Stimulated activated CD8-positive, alpha-beta memory T cell treated with anti-CD3 and anti-CD28 coated beads, Interleukin-7, amount 100 ng/mL, for 24 hours (primary cell): ENCODE measurements at regions not wholly inside any gene's neighbourhood (a gene's known extent, or its start where the extent isn't known, plus 50 kb on each side); places are given as distances from the start of the nearest gene placed in this dataset.

Source experiments
- DNase-seq: peaks from one replicate; pipeline ENCODE4 v3.0.0-alpha.2; 2020; ENCODE audit warnings: low read depth

DNA sequence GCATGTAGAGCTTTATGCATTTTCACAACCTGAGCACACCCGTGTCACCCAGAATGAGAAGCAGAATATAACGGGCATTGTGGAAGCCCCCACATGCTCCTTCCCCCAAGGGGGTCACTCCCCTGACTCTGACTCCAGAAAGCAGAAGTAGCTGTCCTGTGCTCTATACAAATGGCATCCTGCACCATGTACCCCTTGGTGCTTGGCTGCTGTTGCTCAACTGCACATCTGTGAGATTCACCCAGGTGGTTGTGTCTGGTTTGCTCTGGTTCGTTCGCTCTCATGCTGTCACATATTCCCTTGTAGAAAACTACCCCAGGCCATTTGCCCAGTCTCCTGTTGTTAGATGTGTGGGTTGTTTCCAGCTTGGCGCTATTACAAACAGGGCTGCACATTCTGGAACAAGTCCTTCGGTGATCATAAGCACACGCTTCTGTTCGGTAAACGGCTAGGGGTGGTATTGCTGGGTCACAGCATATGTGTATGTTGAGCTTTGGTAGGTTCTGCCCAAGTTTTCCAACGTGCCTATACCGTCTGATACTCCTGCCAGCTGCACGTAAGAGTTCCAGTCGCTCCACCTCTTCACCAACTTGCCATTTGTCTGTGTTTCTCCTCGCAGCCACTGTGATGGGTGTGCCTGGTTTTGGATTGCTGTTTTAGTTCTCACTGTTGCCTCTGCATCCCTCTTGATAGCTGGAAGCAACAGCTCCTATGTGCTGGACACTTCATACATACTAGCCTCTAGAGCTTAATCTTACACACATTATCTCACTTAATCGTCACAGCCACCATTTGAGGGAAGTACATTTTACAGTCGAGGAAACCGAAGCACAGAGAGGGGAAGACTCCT is 65.4 kb upstream of the SLC6A6 start:
- no peak for DNase-seq

GRCh38 chr3:14337828-14338227 is 64.6 kb upstream of the SLC6A6 start:
- no peak for DNase-seq

DNA sequence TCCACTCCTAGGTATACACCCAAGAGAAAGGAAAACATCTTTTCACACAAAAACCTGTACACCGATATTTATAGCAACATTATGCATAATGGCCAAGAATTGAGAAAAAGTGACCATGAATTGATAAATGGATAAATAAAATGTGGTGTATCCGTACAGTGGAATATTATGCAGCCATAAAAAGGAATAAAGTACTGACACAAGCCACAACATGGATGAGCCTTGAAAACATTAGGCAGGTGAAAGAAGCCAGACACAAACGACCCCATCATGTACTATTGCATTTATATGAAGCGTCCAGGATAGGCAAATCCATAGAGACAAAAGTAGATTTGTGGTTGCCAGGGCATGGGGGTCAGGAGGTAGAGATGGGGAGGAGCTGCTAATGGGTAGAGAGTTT is 64.2 kb upstream of the SLC6A6 start:
- no peak for DNase-seq

DNA sequence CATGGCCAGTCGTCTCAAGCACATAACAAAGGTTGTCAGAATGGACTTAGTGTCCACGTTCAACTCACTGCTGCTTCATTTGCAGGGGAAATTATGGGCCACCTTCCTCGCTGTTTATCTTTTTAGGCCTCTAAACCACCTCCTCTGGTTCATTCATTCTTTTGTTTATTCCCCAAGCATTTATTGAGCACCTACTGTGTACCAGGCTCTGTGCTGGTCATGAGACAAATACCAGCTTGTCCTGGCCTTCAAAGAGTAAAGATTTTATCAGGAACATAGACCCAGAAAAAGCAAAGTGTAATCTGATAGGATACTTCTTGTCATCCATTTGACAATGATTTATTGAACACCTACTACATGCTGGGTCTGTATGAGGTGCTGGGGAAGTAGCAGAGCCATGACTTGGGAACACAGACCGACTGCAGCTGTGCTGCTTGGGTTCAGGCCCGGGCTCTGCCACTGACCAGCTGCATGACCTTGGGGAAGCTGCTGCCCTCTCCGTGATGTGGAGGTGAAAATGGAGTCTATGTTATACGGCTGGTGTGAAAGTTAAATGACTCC is 63.4 kb upstream of the SLC6A6 start:
- DNase-seq = no peak

DNA sequence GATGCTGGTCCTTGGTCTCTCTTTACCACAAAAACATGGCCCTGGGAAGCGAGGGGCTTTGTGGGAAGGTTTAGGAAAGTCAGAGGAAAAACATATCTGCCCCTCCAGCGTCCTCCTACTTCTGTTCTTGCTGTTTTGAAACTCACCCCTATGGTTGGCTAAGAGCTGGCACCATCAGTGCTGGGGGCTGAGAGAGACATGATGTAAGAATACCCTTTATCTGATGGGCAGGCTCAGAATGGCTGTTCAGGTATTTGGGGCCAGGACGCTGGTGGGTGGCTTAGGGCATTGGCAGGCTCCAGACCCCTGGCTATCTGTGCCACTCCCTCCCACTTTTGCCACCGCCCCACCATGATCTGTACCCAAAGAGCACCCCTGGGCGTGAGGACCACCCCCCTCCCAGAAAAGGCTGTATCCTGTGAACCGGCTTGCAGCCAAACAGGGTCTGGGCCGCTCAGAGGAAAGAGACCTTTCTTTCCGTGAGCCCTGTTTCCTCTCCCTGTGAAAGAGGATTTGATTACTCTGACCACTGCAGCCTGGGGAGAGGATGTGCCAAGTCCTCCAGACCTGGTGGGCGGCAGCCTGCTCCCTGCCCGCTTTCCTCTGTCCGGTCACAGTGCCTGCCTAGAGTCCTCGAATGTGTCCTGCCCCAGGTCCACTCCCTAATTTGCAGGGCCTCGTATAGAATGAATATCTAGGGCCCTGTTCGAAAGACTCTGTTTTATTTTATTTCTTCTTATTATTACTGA is 61.3 kb upstream of the SLC6A6 start:
- no peak for DNase-seq

- no peak for DNase-seq
Measured at GRCh38 chr3:14343338-14344112, 58.9 kb upstream of the SLC6A6 start.

DNA sequence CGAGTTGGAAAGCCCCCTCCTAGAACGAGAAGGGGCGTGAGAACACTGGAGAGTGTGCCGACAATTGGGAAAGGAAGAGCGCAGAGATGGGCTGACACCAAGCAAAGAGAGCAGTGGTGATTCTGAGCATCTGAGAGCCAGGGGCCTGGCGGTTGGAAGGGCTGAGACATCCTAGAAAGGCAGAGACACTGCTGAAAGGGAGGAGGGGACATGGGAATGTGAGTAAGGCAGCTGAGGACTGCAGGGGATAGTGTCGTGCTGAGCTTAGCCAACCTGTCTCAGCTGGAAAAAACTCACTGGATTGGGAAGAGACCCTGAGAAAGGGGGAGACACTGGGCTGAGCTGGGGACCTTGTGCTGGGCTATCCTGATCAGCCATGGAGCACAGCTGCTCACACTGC is 58.1 kb upstream of the SLC6A6 start:
- no peak for DNase-seq

- no peak for DNase-seq
Measured at GRCh38 chr3:14345496-14346150, 56.8 kb upstream of the SLC6A6 start.

DNA sequence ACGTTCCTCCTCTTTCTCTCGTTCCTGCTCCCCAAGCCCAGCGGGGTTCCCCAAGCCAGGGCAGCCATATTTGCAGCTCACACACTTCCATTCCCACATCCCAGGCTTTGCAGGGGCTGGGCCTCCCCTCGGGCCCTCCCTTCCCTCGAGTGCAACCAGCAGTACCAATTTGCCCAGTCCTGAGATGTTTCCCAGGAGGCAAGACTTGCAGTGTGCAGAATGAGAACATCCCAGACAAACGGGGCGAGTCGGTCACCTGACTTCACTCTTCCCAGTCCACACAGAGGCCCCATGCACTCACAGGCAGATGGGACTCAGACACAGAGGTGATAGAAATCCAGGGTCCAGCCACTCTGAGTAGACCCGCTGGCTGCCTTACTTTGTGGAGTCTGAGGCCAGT is 56.2 kb upstream of the SLC6A6 start:
- DNase-seq = no peak

GRCh38 chr3:14346642-14347041 is 55.8 kb upstream of the SLC6A6 start:
- no peak for DNase-seq

- DNase-seq = no peak
Measured at GRCh38 chr3:14347110-14347509, 55.3 kb upstream of the SLC6A6 start.

GRCh38 chr3:14351617-14352001 is 50.8 kb upstream of the SLC6A6 start:
- DNase-seq = no peak

DNA sequence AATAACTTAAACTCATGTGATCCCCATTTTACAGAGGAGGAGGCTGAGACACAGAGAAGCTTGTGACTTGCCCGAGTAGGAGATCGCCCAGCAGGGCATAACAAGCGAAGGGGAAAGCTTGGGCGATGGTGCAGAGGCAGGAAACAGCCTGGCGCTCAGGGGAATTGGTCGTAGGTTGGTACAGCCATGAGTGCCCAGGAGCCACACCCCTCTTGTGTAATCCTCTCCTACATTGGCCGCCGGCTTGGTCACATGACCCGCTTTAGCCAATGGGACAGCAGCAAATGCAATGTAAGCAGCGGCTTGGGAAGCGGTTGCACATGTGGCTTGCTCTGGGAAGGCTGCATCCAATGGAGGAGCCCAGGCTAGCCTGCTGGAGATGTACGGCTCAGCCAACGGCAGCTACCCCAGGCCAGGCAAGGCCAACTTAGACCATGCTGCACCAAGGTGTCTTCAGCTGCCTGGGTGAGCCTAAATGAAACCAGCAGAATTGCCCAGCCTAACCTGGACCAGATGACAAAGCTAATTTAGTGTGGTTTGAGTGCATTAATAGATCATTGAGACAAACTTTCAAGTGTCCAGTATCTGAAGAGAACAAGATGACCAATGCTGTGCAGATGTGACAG is 50.3 kb upstream of the SLC6A6 start:
- DNase-seq = no peak
